Ishikawa (cell line): ENCODE measurements at regions not wholly inside any gene's neighbourhood (a gene's known extent, or its start where the extent isn't known, plus 50 kb on each side); places are given as distances from the start of the nearest gene placed in this dataset.

Experiments
- CEBPB ChIP-seq: IDR thresholded peaks from 2 replicates; pipeline ENCODE4 v1.6.1; 2012
- CREB1 ChIP-seq: IDR thresholded peaks from 2 replicates; pipeline ENCODE4 v1.6.1; 2012; ENCODE audit warnings: low read depth
- EGR1 ChIP-seq: IDR thresholded peaks from 2 replicates; pipeline ENCODE4 v1.6.1; 2012
- EP300 ChIP-seq: IDR thresholded peaks from 2 replicates; pipeline ENCODE4 v1.6.1; 2012; ENCODE audit warnings: borderline replicate concordance
- FOXM1 ChIP-seq: IDR thresholded peaks from 2 replicates; pipeline ENCODE4 v1.6.1; 2012; ENCODE audit warnings: low read depth, borderline replicate concordance
- NFIC ChIP-seq: IDR thresholded peaks from 2 replicates; pipeline ENCODE4 v1.6.1; 2012
- RAD21 ChIP-seq: IDR thresholded peaks from 2 replicates; pipeline ENCODE4 v1.6.1; 2012; ENCODE audit warnings: low read depth
- TAF1 ChIP-seq: IDR thresholded peaks from 2 replicates; pipeline ENCODE4 v1.6.1; 2012; ENCODE audit warnings: low read depth, mild to moderate bottlenecking
- TCF12 ChIP-seq: IDR thresholded peaks from 2 replicates; pipeline ENCODE4 v1.6.1; 2012; ENCODE audit warnings: low read depth
- TEAD4 ChIP-seq: IDR thresholded peaks from 2 replicates; pipeline ENCODE4 v1.6.1; 2012
- YY1 ChIP-seq: IDR thresholded peaks from 2 replicates; pipeline ENCODE4 v1.6.1; 2012; ENCODE audit warnings: low read depth
- ZBTB7A ChIP-seq: IDR thresholded peaks from 2 replicates; pipeline ENCODE4 v1.6.1; 2012; ENCODE audit warnings: low read depth
- TF ChIP-seq, protein P1 (sequence below): IDR thresholded peaks from 2 replicates; pipeline ENCODE4 v1.6.1; 2012
- TF ChIP-seq, protein P2 (sequence below): IDR thresholded peaks from 2 replicates; pipeline ENCODE4 v1.6.1; 2012; ENCODE audit warnings: low read depth, mild to moderate bottlenecking
- TF ChIP-seq, protein P3 (sequence below): IDR thresholded peaks from 2 replicates; pipeline ENCODE4 v1.6.1; 2012

DNA sequence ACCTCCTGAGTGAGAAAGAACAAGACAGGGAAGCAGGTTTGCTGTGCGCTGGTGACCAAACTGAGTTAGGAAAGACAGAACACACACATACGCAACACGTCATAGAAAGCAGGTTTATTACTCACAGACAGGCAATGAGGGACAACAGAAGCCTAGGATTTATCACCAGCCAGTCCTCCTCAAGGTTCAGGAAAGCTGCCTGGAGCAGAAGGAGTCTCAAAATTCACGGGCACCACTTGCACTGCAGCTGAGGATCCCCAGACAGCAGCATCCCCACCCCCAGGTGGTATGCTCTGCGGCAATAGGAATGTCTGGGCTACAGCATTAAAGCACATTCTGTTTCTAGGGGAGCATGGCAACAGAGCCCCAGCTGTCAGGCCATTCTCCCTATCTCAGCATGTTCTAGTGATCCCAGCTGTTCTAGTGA lies 284.4 kb upstream of the RGPD4 start:
- no peak for TF ChIP-seq NFIC
- no peak for TF ChIP-seq TCF12
- TF ChIP-seq RAD21 = no peak
- no peak for TF ChIP-seq ZBTB7A
- TF ChIP-seq, protein P1, sequence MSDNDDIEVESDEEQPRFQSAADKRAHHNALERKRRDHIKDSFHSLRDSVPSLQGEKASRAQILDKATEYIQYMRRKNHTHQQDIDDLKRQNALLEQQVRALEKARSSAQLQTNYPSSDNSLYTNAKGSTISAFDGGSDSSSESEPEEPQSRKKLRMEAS = no peak
- TF ChIP-seq YY1 = no peak
- TF ChIP-seq, protein P2, sequence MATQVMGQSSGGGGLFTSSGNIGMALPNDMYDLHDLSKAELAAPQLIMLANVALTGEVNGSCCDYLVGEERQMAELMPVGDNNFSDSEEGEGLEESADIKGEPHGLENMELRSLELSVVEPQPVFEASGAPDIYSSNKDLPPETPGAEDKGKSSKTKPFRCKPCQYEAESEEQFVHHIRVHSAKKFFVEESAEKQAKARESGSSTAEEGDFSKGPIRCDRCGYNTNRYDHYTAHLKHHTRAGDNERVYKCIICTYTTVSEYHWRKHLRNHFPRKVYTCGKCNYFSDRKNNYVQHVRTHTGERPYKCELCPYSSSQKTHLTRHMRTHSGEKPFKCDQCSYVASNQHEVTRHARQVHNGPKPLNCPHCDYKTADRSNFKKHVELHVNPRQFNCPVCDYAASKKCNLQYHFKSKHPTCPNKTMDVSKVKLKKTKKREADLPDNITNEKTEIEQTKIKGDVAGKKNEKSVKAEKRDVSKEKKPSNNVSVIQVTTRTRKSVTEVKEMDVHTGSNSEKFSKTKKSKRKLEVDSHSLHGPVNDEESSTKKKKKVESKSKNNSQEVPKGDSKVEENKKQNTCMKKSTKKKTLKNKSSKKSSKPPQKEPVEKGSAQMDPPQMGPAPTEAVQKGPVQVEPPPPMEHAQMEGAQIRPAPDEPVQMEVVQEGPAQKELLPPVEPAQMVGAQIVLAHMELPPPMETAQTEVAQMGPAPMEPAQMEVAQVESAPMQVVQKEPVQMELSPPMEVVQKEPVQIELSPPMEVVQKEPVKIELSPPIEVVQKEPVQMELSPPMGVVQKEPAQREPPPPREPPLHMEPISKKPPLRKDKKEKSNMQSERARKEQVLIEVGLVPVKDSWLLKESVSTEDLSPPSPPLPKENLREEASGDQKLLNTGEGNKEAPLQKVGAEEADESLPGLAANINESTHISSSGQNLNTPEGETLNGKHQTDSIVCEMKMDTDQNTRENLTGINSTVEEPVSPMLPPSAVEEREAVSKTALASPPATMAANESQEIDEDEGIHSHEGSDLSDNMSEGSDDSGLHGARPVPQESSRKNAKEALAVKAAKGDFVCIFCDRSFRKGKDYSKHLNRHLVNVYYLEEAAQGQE = no peak
- TF ChIP-seq TAF1 = no peak
- TF ChIP-seq, protein P3, sequence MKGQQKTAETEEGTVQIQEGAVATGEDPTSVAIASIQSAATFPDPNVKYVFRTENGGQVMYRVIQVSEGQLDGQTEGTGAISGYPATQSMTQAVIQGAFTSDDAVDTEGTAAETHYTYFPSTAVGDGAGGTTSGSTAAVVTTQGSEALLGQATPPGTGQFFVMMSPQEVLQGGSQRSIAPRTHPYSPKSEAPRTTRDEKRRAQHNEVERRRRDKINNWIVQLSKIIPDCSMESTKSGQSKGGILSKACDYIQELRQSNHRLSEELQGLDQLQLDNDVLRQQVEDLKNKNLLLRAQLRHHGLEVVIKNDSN = no peak
- TF ChIP-seq CREB1 = no peak
- no peak for TF ChIP-seq FOXM1

DNA sequence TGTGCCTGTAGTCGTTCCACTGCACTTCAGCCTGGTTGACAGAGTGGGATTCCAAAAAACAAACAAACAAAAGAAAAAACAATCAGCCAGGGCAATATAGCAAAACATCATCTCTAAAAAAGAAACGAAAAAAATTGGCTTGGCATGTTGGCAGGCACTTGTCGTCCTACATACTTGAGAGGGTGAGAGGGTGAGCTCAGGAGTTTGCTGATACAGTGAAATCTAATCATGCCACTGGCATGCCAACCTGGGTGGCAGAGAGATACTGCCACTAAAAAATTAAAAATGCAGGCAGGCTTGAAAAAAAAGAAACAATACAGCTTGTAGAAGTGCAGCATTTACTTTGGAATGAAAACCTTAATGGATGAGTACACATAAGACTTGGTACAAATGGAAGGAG lies 282.9 kb upstream of the RGPD4 start:
- TF ChIP-seq CREB1 (no peak), FOXM1 (no peak), TAF1 (no peak), RAD21 (no peak), YY1 (no peak), EGR1 (no peak), TEAD4 (no peak)
- TF ChIP-seq, protein P1 = no peak

DNA sequence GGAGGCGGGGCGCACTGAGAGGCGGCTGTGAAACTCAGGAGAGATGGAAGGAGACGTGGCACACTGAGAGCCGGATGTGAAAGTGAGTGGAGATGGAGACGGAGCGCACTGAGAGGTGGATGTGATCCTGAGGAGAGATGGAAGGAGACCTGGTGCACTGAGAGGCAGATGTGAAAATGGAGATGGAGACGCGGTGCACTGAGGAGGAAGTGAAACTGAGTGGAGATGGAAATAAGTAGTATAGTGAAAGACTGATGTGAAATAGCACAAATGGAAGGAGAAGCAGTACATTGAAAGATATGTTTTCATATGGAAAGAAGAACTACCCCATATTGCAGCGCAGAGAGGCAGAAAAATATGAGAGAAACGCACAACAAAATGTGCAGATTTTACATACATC lies 281.6 kb upstream of the RGPD4 start:
- no peak for TF ChIP-seq CEBPB
- TF ChIP-seq EGR1 = no peak
- TF ChIP-seq TAF1 = no peak
- TF ChIP-seq, protein P1 = no peak
- TF ChIP-seq, protein P3 = no peak
- TF ChIP-seq TCF12 = no peak
- TF ChIP-seq RAD21 = no peak
- no peak for TF ChIP-seq NFIC
- no peak for TF ChIP-seq CREB1
- no peak for TF ChIP-seq FOXM1
- TF ChIP-seq, protein P2 = no peak
- TF ChIP-seq ZBTB7A = no peak
- no peak for TF ChIP-seq TEAD4
- no peak for TF ChIP-seq EP300
- no peak for TF ChIP-seq YY1

DNA sequence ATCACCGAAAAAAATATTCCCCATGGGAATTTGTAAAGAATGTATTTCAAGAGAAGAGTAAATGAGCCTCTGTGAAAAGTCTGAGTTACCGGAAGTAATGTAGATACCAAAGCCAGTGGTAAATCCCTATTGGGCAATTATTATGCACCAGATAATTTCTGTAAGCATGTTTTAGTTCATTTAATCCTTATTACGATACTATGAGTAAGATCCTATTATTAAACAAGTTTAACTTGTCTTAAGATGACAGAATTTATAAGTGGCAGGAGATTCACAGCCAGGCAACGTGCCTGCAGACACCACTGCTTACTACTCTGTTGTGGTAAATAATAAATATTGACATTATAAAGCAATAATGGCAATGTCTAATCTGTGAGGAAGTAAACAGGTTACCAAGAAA lies 280.8 kb upstream of the RGPD4 start:
- TF ChIP-seq CREB1 (no peak), NFIC (no peak), YY1 (no peak), EGR1 (no peak), FOXM1 (no peak), RAD21 (no peak), TAF1 (no peak), EP300 (no peak), CEBPB (no peak), TEAD4 (no peak), TCF12 (no peak), ZBTB7A (no peak)
- TF ChIP-seq, protein P3 = no peak
- TF ChIP-seq, protein P1 = no peak
- TF ChIP-seq, protein P2 = no peak
